ENCODE measurements at regions not wholly inside any gene's neighbourhood (a gene's known extent, or its start where the extent isn't known, plus 50 kb on each side); places are given as distances from the start of the nearest gene placed in this dataset.
A peak's percentile ranks its signal among the peaks of the same experiment; 100 is the strongest.

- Histone ChIP-seq H3K27me3 (ENCODE audit: control insufficient read depth in 3 of 3, insufficient read depth in 3 of 3, low read length in 2 of 3) (no peaks in the 10 kb centered on the region), H3K27ac (ENCODE audit: low read depth in 1 of 2, low read length in 1 of 2) (no peak overlapping the region), H3K9me3 (ENCODE audit: control insufficient read depth in 4 of 4, insufficient read depth in 3 of 4, low read length in 3 of 4) (peaks cover 0 to 12% (median 6%) of the 10 kb centered on the region in 4 donors), H3K4me1 (ENCODE audit: control insufficient read depth in 5 of 5, insufficient read depth in 5 of 5, low read length in 5 of 5) (no peaks in the 10 kb centered on the region), H3K36me3 (ENCODE audit: control insufficient read depth in 4 of 4, insufficient read depth in 4 of 4, low read length in 4 of 4) (no peaks in the 10 kb centered on the region), H3K4me3 (no peak overlapping the region), H3K9ac (ENCODE audit: insufficient read depth in 1 of 2, low read length in 2 of 2) (no peak overlapping the region)
- no peak for TF ChIP-seq CTCF (IDR thresholded peaks at IDR 0.05; ENCODE audit: control extremely low read depth, extremely low read depth)
- 83 to 93% methylated on average over 3 of the region's 3 CpGs for WGBS, 2 donors
- no peak for DNase-seq
- no peak for ATAC-seq (ENCODE audit: insufficient read depth, low FRiP score)
These were observed 431.9 kb upstream of the ANO5 start for GRCh38 chr11:21761000-21761399.

DNA sequence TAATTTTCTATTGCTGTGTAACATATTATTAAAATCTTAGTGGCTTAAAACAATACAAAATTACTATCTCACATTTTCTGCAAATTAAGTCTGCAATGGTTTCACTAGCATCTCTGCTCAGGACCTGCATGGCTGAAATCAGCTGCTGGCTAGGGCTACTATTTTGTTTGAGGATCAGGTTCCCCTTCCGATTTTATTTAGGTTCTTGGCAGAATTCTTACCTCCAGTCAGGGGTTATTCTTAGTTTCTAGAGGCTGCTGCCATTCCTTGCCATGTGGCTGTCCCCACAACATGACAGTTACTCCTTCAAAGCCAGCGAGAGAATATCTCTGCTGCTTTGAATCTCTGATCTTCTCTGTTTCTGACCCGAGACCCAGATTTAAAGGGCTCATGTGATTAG is 424.5 kb upstream of the ANO5 start:
- ATAC-seq (ENCODE audit: insufficient read depth, low FRiP score): no peak
- DNase-seq: no peak
- no peak overlapping the region for H3K27ac ChIP-seq (ENCODE audit: low read depth in 1 of 2, low read length in 1 of 2)
- H3K9me3 ChIP-seq (ENCODE audit: control insufficient read depth in 4 of 4, insufficient read depth in 3 of 4, low read length in 3 of 4): no peaks in the 10 kb centered on the region
- no peak overlapping the region for H3K9ac ChIP-seq (ENCODE audit: insufficient read depth in 1 of 2, low read length in 2 of 2)
- no peak for TF ChIP-seq CTCF (IDR thresholded peaks at IDR 0.05; ENCODE audit: control extremely low read depth, extremely low read depth)
- no peaks in the 10 kb centered on the region for H3K27me3 ChIP-seq (ENCODE audit: control insufficient read depth in 3 of 3, insufficient read depth in 3 of 3, low read length in 2 of 3)
- H3K4me3 ChIP-seq: no peak overlapping the region
- no peaks in the 10 kb centered on the region for H3K36me3 ChIP-seq (ENCODE audit: control insufficient read depth in 4 of 4, insufficient read depth in 4 of 4, low read length in 4 of 4)
- H3K4me1 ChIP-seq (ENCODE audit: control insufficient read depth in 5 of 5, insufficient read depth in 5 of 5, low read length in 5 of 5): no peaks in the 10 kb centered on the region
- 80 to 87% methylated on average over 3 of the region's 3 CpGs for WGBS, 2 donors

DNA sequence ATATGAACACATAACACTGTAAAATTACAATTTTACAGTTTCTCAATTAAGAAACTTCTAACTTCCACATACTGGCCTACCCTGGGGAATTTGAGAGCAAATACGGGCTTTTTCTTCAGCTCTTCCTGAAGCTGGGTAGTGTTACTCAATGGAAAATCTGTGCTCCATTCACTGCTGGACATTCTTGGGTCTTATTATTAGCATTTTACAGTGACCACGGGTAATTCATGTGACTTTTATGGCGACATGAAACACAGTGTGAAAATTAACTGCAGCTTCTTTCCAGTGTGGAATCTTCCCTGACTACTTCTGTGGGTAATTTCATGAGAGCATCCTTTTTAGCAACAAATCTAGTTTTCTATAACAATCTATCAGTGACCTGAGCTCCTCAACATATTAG is 423.7 kb upstream of the ANO5 start:
- Histone ChIP-seq H3K27ac (ENCODE audit: low read depth in 1 of 2, low read length in 1 of 2) (no peak overlapping the region), H3K27me3 (ENCODE audit: control insufficient read depth in 3 of 3, insufficient read depth in 3 of 3, low read length in 2 of 3) (no peaks in the 10 kb centered on the region), H3K36me3 (ENCODE audit: control insufficient read depth in 4 of 4, insufficient read depth in 4 of 4, low read length in 4 of 4) (no peaks in the 10 kb centered on the region), H3K4me3 (no peak overlapping the region), H3K9ac (ENCODE audit: insufficient read depth in 1 of 2, low read length in 2 of 2) (no peak overlapping the region), H3K4me1 (ENCODE audit: control insufficient read depth in 5 of 5, insufficient read depth in 5 of 5, low read length in 5 of 5) (no peaks in the 10 kb centered on the region), H3K9me3 (ENCODE audit: control insufficient read depth in 4 of 4, insufficient read depth in 3 of 4, low read length in 3 of 4) (peaks cover 0 to under 1% (median 0%) of the 10 kb centered on the region in 4 donors)
- no peak for DNase-seq
- no peak for ATAC-seq (ENCODE audit: insufficient read depth, low FRiP score)
- 77 to 80% methylated on average over 3 of the region's 3 CpGs for WGBS, 2 donors
- TF ChIP-seq CTCF (IDR thresholded peaks at IDR 0.05; ENCODE audit: control extremely low read depth, extremely low read depth): no peak

DNA sequence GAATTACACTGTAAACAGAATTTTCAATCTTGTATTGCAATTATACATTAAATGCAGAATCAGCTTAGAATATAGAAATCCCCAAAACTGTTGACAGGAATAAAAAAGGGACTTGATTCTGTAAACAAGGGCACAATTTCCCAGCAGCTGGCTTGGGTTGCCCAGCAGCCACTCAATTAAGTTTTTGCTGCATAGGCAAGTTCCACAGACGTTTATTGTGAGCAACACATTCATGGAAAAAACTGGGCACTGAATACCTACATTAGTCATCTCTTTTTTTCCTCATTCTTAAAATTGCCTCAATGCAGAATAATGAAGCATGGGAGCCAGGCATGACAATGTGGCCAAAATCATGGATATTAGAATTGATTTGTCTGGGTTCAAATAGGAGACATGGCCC is 421.8 kb upstream of the ANO5 start:
- Histone ChIP-seq H3K4me1 (ENCODE audit: control insufficient read depth in 5 of 5, insufficient read depth in 5 of 5, low read length in 5 of 5) (no peaks in the 10 kb centered on the region), H3K4me3 (no peak overlapping the region), H3K27ac (ENCODE audit: low read depth in 1 of 2, low read length in 1 of 2) (no peak overlapping the region), H3K36me3 (ENCODE audit: control insufficient read depth in 4 of 4, insufficient read depth in 4 of 4, low read length in 4 of 4) (no peaks in the 10 kb centered on the region), H3K9me3 (ENCODE audit: control insufficient read depth in 4 of 4, insufficient read depth in 3 of 4, low read length in 3 of 4) (peaks cover 0 to 3% (median 0%) of the 10 kb centered on the region in 4 donors), H3K27me3 (ENCODE audit: control insufficient read depth in 3 of 3, insufficient read depth in 3 of 3, low read length in 2 of 3) (no peaks in the 10 kb centered on the region), H3K9ac (ENCODE audit: insufficient read depth in 1 of 2, low read length in 2 of 2) (no peak overlapping the region)
- peak; percentile 51 to 66 (median 55) for DNase-seq
- no peak for TF ChIP-seq CTCF (IDR thresholded peaks at IDR 0.05; ENCODE audit: control extremely low read depth, extremely low read depth)
- no peak for ATAC-seq (ENCODE audit: insufficient read depth, low FRiP score)
- 33 to 66% methylated on average over 1 of the region's 1 CpG for WGBS, 2 donors
